SK-N-SH (cell line): ENCODE measurements at regions not wholly inside any gene's neighbourhood (a gene's known extent, or its start where the extent isn't known, plus 50 kb on each side); places are given as distances from the start of the nearest gene placed in this dataset.
A peak's percentile ranks its signal among the peaks of the same experiment; 100 is the strongest.

Experiments
- CTCF ChIA-PET: fragments of 300-600, 350-600 bp; formaldehyde crosslinking; extraction: SDS; loops from one replicate; lab custom pipeline; 2021; lab: Yijun Ruan, JAX
- POLR2A ChIA-PET: fragments of 350-600 bp; sonication (Branson Sonifier 250); formaldehyde crosslinking; extraction: SDS; loops from one replicate; lab custom pipeline; 2020; ENCODE audit warnings: antibody characterized with exemption, inconsistent platforms; lab: Yijun Ruan, JAX
- DNase-seq: peaks from one replicate; pipeline ENCODE4 v3.0.0; 2012
- H2AFZ ChIP-seq: fragments of 200-600 bp; sonication (generic); 2 replicates; pipeline ENCODE4 v1.8.1; 2016; ENCODE audit warnings: antibody characterized with exemption, mild to moderate bottlenecking, low read depth
- H3F3A ChIP-seq: fragments of 200-600 bp; sonication (generic); replicated peaks from 2 replicates; pipeline ENCODE3; 2016; ENCODE audit warnings: antibody characterized with exemption, mild to moderate bottlenecking; ENCODE audit not compliant: insufficient read depth
- H3K27ac ChIP-seq, 2 experiments: fragments of 200-500 bp in 1 of 2; fragments of 200-600 bp in 1 of 2; sonication (Bioruptor generic) in 1 of 2; sonication (generic), shearing (Covaris generic) in 1 of 2; 2 replicates each; pipeline versions ENCODE4 v1.5.1 to v1.6.1; 2014 to 2016; ENCODE audit warnings: low read depth in 2 of 2, inconsistent platforms in 1 of 2, low read length in 1 of 2, mild to moderate bottlenecking in 1 of 2, mixed read lengths in 1 of 2
- H3K27me3 ChIP-seq: fragments of 200-600 bp; sonication (generic), shearing (Covaris generic); 2 replicates; pipeline ENCODE4 v1.6.1; 2016; ENCODE audit warnings: mixed run types; ENCODE audit not compliant: insufficient read depth
- H3K36me3 ChIP-seq, 2 experiments: fragments of 200-500 bp in 1 of 2; fragments of 200-600 bp in 1 of 2; sonication (Bioruptor generic) in 1 of 2; sonication (generic) in 1 of 2; replicated peaks in 1 of 2; 2 replicates each; pipeline versions ENCODE3 to v1.5.1; 2014 to 2016; ENCODE audit warnings: low read length in 1 of 2, mild to moderate bottlenecking in 1 of 2; ENCODE audit not compliant: insufficient read depth in 2 of 2, control insufficient read depth in 1 of 2
- H3K4me1 ChIP-seq, 2 experiments: fragments of 200-500 bp in 1 of 2; fragments of 200-600 bp in 1 of 2; sonication (Bioruptor generic) in 1 of 2; sonication (generic), shearing (Covaris generic) in 1 of 2; 2 replicates each; pipeline versions ENCODE4 v1.5.1 to v1.6.1; 2014 to 2016; ENCODE audit warnings: low read depth in 1 of 2, low read length in 1 of 2, mixed run types in 1 of 2; ENCODE audit not compliant: insufficient read depth in 2 of 2, control insufficient read depth in 1 of 2
- H3K4me2 ChIP-seq: fragments of 200-600 bp; sonication (generic), shearing (Covaris generic); 2 replicates; pipeline ENCODE4 v1.6.1; 2017; ENCODE audit warnings: mixed run types
- H3K4me3 ChIP-seq, 2 experiments: fragments of 200-500 bp in 1 of 2; fragments of 200-600 bp in 1 of 2; sonication (Bioruptor generic) in 1 of 2; sonication (generic), shearing (Covaris generic) in 1 of 2; 2 replicates each; pipeline versions ENCODE4 v1.5.1 to v1.8.1; 2014 to 2016; ENCODE audit warnings: low read depth in 2 of 2, inconsistent platforms in 1 of 2, low read length in 1 of 2, mild to moderate bottlenecking in 1 of 2, mixed read lengths in 1 of 2, moderate library complexity in 1 of 2
- H3K79me2 ChIP-seq: fragments of 200-600 bp; sonication (generic); 2 replicates; pipeline ENCODE4 v1.8.1; 2017; ENCODE audit warnings: mild to moderate bottlenecking; ENCODE audit not compliant: insufficient read depth
- H3K9ac ChIP-seq: fragments of 200-600 bp; sonication (generic); 2 replicates; pipeline ENCODE4 v1.6.1; 2017; ENCODE audit warnings: mixed run types
- H3K9me2 ChIP-seq: fragments of 200-600 bp; sonication (generic); 2 replicates; pipeline ENCODE4 v1.6.1; 2017; ENCODE audit warnings: mixed run types
- H3K9me3 ChIP-seq: fragments of 200-600 bp; sonication (generic); 2 replicates; pipeline ENCODE4 v1.6.1; 2017; ENCODE audit warnings: mixed run types, mild to moderate bottlenecking, moderate library complexity
- H4K20me1 ChIP-seq: fragments of 200-600 bp; sonication (generic); 2 replicates; pipeline ENCODE4 v1.6.1; 2017; ENCODE audit warnings: mild to moderate bottlenecking, mixed run types; ENCODE audit not compliant: insufficient read depth
- CTCF ChIP-seq: fragments of 200-600 bp; sonication (generic); IDR thresholded peaks from 2 replicates; pipeline ENCODE4 v1.6.1; 2017; ENCODE audit warnings: antibody characterized with exemption, mild to moderate bottlenecking, moderate library complexity
- ELF1 ChIP-seq: IDR thresholded peaks from 2 replicates; pipeline ENCODE4 v1.4.0; 2012
- EZH2phosphoT487 ChIP-seq: fragments of 200-600 bp; sonication (generic); IDR thresholded peaks from 2 replicates; pipeline ENCODE4 v1.6.1; 2017; ENCODE audit warnings: low read depth, mixed run types, mild to moderate bottlenecking, antibody characterized with exemption, moderate library complexity, borderline replicate concordance
- NRF1 ChIP-seq: IDR thresholded peaks from 2 replicates; pipeline ENCODE4 v1.6.1; 2012; ENCODE audit warnings: low read depth, mild to moderate bottlenecking, low read length
- RAD21 ChIP-seq: IDR thresholded peaks from 2 replicates; pipeline ENCODE4 v1.6.1; 2012; ENCODE audit warnings: mild to moderate bottlenecking, low read length
- SMC3 ChIP-seq: IDR thresholded peaks from 2 replicates; pipeline ENCODE4 v1.6.1; 2012; ENCODE audit warnings: low read depth, low read length, improper control_type of control experiment
- WGBS: methylation state at CpG from one replicate; pipeline ENCODE4 v1.1.6; 2017; ENCODE audit warnings: low lambda C conversion rate; 5-methylcytosine and 5-hydroxymethylcytosine counted together

GRCh38 chr2:205904873-205905272 is 181.1 kb downstream of the INO80D start:
- DNase-seq = no peak
- Histone ChIP-seq H3K27ac (no peak overlapping the region), H3K27me3 (no peaks in the 10 kb centered on the region; the same call in 1 of the 2 replicates), H3K9ac (no peak overlapping the region)
- POLR2A ChIA-PET = no interaction called here
- TF ChIP-seq SMC3 (no peak), ELF1 (no peak), CTCF (no peak), NRF1 (no peak)
- TF ChIP-seq, all 33 proteins: peak for 0
- Histone ChIP-seq H3K4me3 (no peak overlapping the region), H3K4me2 (no peak overlapping the region), H2AFZ (no peak overlapping the region), H3K79me2 (no peaks in the 10 kb centered on the region), H3F3A (no peaks in the 10 kb centered on the region), H4K20me1 (no peaks in the 10 kb centered on the region), H3K4me1 (peaks cover 0 to 13% of the 10 kb centered on the region in 2 experiments; a peak in 2 of 4 replicates), H3K9me2 (no peaks in the 10 kb centered on the region), H3K9me3 (no peaks in the 10 kb centered on the region), H3K36me3 (no peaks in the 10 kb centered on the region)
- WGBS = 28% methylated on average over 2 of the region's 2 CpGs
- CTCF ChIA-PET = interaction anchor here (1.1 to 3.7 kb wide), 5 partner anchors 10 to 43 kb away, joined by 3 to 30 read pairs (median 4); no protein-coding TSS in a partner anchor

GRCh38 chr2:205903549-205904129 is 182.3 kb downstream of the INO80D start:
- Histone ChIP-seq H3K9me3 (no peaks in the 10 kb centered on the region), H3K9me2 (no peaks in the 10 kb centered on the region), H3K4me3 (no peak overlapping the region), H3K79me2 (no peaks in the 10 kb centered on the region), H3K9ac (no peak overlapping the region), H2AFZ (no peak overlapping the region), H3K36me3 (no peaks in the 10 kb centered on the region), H4K20me1 (no peaks in the 10 kb centered on the region), H3K4me2 (no peak overlapping the region), H3F3A (no peaks in the 10 kb centered on the region), H3K27me3 (no peaks in the 10 kb centered on the region), H3K4me1 (peaks cover 0 to 13% of the 10 kb centered on the region in 2 experiments; a peak in 2 of 4 replicates), H3K27ac (no peak overlapping the region)
- 74% methylated on average over 10 of the region's 10 CpGs for WGBS
- TF ChIP-seq RAD21 (peak; percentile 47), CTCF (peak; percentile 34; the same call in 1 of the 2 replicates), EZH2phosphoT487 (no peak)
- CTCF ChIA-PET = interaction anchor here (0.6 to 3.7 kb wide), 12 partner anchors 11 to 219 kb away, joined by 3 to 30 read pairs (median 3); no protein-coding TSS in a partner anchor
- DNase-seq = peak; percentile 57
- POLR2A ChIA-PET = interaction anchor here (1.6 kb wide), 1 partner anchor 88 kb away, joined by 4 read pairs; no protein-coding TSS in a partner anchor
